Keratinocyte (primary cell): ENCODE measurements at regions not wholly inside any gene's neighbourhood (a gene's known extent, or its start where the extent isn't known, plus 50 kb on each side); places are given as distances from the start of the nearest gene placed in this dataset.

Experiments used
- DNase-seq: peaks from one replicate; pipeline ENCODE4 v3.0.0-alpha.2; 2011; ENCODE audit warnings: low read depth, missing footprints, low spot score
- FAIRE-seq: peaks from 2 replicates; lab custom pipeline; 2011; peaks lifted over from hg19 to GRCh38; lab: Jason Lieb, UNC
- H2AFZ ChIP-seq: 2 replicates; pipeline ENCODE4 v1.6.0; 2012; ENCODE audit warnings: low read length, control low read depth, inconsistent platforms; ENCODE audit not compliant: control insufficient read depth
- H3K27ac ChIP-seq: 2 replicates; pipeline ENCODE4 v1.5.1; 2011; ENCODE audit warnings: low read length; ENCODE audit not compliant: control insufficient read depth, insufficient read depth
- H3K27me3 ChIP-seq: 3 replicates; pipeline ENCODE4 v1.6.0; 2011; ENCODE audit warnings: low read length; ENCODE audit not compliant: control insufficient read depth, insufficient read depth; ENCODE audit errors: extremely low read depth
- H3K36me3 ChIP-seq, 2 experiments: 2 replicates in 1 of 2; 3 replicates in 1 of 2; pipeline ENCODE4 v1.5.1; 2011; ENCODE audit warnings: low read length in 2 of 2, mild to moderate bottlenecking in 1 of 2; ENCODE audit not compliant: control insufficient read depth in 2 of 2, insufficient read depth in 2 of 2; ENCODE audit errors: extremely low read depth in 1 of 2
- H3K4me1 ChIP-seq: 3 replicates; pipeline ENCODE4 v1.5.1; 2011; ENCODE audit warnings: low read length; ENCODE audit not compliant: control insufficient read depth, insufficient read depth; ENCODE audit errors: extremely low read depth
- H3K4me2 ChIP-seq: 3 replicates; pipeline ENCODE4 v1.6.0; 2011; ENCODE audit warnings: low read depth, low read length; ENCODE audit not compliant: control insufficient read depth, insufficient read depth; ENCODE audit errors: extremely low read depth
- H3K4me3 ChIP-seq, 3 experiments: fragments of 200-600 bp in 1 of 3; sonication (generic) in 1 of 3; 2 replicates in 2 of 3; 3 replicates in 1 of 3; pipeline ENCODE4 v1.5.1; 2011 to 2016; ENCODE audit warnings: low read length in 3 of 3, mild to moderate bottlenecking in 3 of 3, control low read depth in 2 of 3, inconsistent platforms in 1 of 3, low read depth in 1 of 3, mixed read lengths in 1 of 3, mixed run types in 1 of 3, moderate library complexity in 1 of 3; ENCODE audit not compliant: control insufficient read depth in 2 of 3, insufficient read depth in 2 of 3; ENCODE audit errors: extremely low read depth in 1 of 3
- H3K79me2 ChIP-seq: 2 replicates; pipeline ENCODE4 v1.6.0; 2012; ENCODE audit warnings: low read length; ENCODE audit not compliant: control insufficient read depth, insufficient read depth
- H3K9ac ChIP-seq: 3 replicates; pipeline ENCODE4 v1.6.0; 2011; ENCODE audit warnings: low read length; ENCODE audit not compliant: control insufficient read depth, insufficient read depth; ENCODE audit errors: extremely low read depth
- H3K9me1 ChIP-seq: 3 replicates; pipeline ENCODE4 v1.6.0; 2011; ENCODE audit warnings: low read length; ENCODE audit not compliant: control insufficient read depth, insufficient read depth; ENCODE audit errors: extremely low read depth
- H3K9me3 ChIP-seq: 2 replicates; pipeline ENCODE4 v1.5.1; 2012; ENCODE audit warnings: low read depth, low read length; ENCODE audit not compliant: control insufficient read depth
- H4K20me1 ChIP-seq: 3 replicates; pipeline ENCODE4 v1.6.0; 2011; ENCODE audit warnings: low read length; ENCODE audit not compliant: control insufficient read depth, insufficient read depth; ENCODE audit errors: extremely low read depth
- CTCF ChIP-seq, 3 experiments: IDR thresholded peaks in 1 of 3; conservative IDR thresholded peaks in 1 of 3; optimal IDR thresholded peaks in 1 of 3; 2 replicates in 2 of 3; 3 replicates in 1 of 3; pipeline versions ENCODE3 to v1.5.1; 2011; ENCODE audit warnings: low read length in 3 of 3, mild to moderate bottlenecking in 3 of 3, moderate library complexity in 2 of 3, control low read depth in 1 of 3, inconsistent platforms in 1 of 3; ENCODE audit not compliant: insufficient read depth in 2 of 3; ENCODE audit errors: extremely low read depth in 1 of 3
- EZH2 ChIP-seq: IDR thresholded peaks from one replicate; pipeline ENCODE4 v1.6.1; 2012; ENCODE audit warnings: inconsistent platforms, mild to moderate bottlenecking, low read length, moderate library complexity
- dilution Hi-C: fragments of 300-500 bp; cut with MboI; formaldehyde crosslinking; loops from one replicate; pipeline ENCODE4 v1.7.0; 2020; ENCODE audit warnings: low sequenced_read_pairs; ENCODE audit not compliant: extremely low pct_ligation_motif_present

GRCh38 chr18:56315363-56315762, 323.0 kb downstream of the TXNL1 start:
- Histone ChIP-seq H3K36me3 (no peaks in the 10 kb centered on the region), H3K27me3 (no peaks in the 10 kb centered on the region), H3K9me3 (no peaks in the 10 kb centered on the region), H3K79me2 (no peaks in the 10 kb centered on the region), H3K4me3 (no peak overlapping the region), H3K27ac (peak overlapping the region; percentile 19), H3K9me1 (no peaks in the 10 kb centered on the region), H3K4me2 (peak overlapping the region; percentile 49), H2AFZ (no peak overlapping the region), H4K20me1 (no peaks in the 10 kb centered on the region), H3K9ac (no peak overlapping the region), H3K4me1 (peaks cover 14% of the 10 kb centered on the region)
- DNase-seq: peak; percentile 15
- no peak for FAIRE-seq
- dilution Hi-C loops: no loop called here
- TF ChIP-seq EZH2 (no peak), CTCF (optimal IDR thresholded peaks at IDR 0.05 in 1 of 3, IDR thresholded peaks at IDR 0.05 in 1 of 3, conservative IDR thresholded peaks at IDR 0.05 in 1 of 3; ENCODE audit: extremely low read depth in 1 of 3, insufficient read depth in 2 of 3, low read length in 3 of 3) (no peak)

- DNase-seq (no peak), FAIRE-seq (no peak)
- TF ChIP-seq EZH2 (no peak), CTCF (optimal IDR thresholded peaks at IDR 0.05 in 1 of 3, IDR thresholded peaks at IDR 0.05 in 1 of 3, conservative IDR thresholded peaks at IDR 0.05 in 1 of 3; ENCODE audit: extremely low read depth in 1 of 3, insufficient read depth in 2 of 3, low read length in 3 of 3) (peak in 1 of 3 experiments; percentile 18)
- Histone ChIP-seq H3K4me2 (no peak overlapping the region), H2AFZ (no peak overlapping the region), H3K4me3 (no peak overlapping the region), H3K9ac (no peak overlapping the region), H3K9me3 (no peaks in the 10 kb centered on the region), H3K27ac (no peak overlapping the region), H3K36me3 (no peaks in the 10 kb centered on the region), H3K79me2 (no peaks in the 10 kb centered on the region), H4K20me1 (no peaks in the 10 kb centered on the region), H3K27me3 (no peaks in the 10 kb centered on the region), H3K4me1 (peaks cover 14% of the 10 kb centered on the region), H3K9me1 (no peaks in the 10 kb centered on the region)
- dilution Hi-C loops: no loop called here
These were observed 324.0 kb downstream of the TXNL1 start for GRCh38 chr18:56314396-56314795.
